Endothelial cell of umbilical vein (primary cell): ENCODE measurements at regions not wholly inside any gene's neighbourhood (a gene's known extent, or its start where the extent isn't known, plus 50 kb on each side); places are given as distances from the start of the nearest gene placed in this dataset.

Experiments used
- BruUV-seq: library from RNA; stranded (reverse); fragments of 400-500 nt; replicated peaks from 2 replicates; lab custom pipeline; 2021; lab: Mats Ljungman, UMichigan
- CTCF ChIA-PET: fragments of 300-600, 350-600 bp; sonication (Branson Sonifier 250); formaldehyde crosslinking; loops from one replicate; lab custom pipeline; 2021; ENCODE audit warnings: antibody characterized with exemption, inconsistent platforms; lab: Charles Lee
- POLR2A ChIA-PET: fragments of 300-600, 350-600 bp; sonication (Branson Sonifier 250); formaldehyde crosslinking; loops from one replicate; lab custom pipeline; 2021; ENCODE audit warnings: antibody characterized with exemption, inconsistent platforms; lab: Charles Lee
- DNase-seq: peaks from one replicate; pipeline ENCODE4 v3.0.0-alpha.2; 2011; ENCODE audit warnings: low read depth, low spot score
- FAIRE-seq: peaks from 2 replicates; lab custom pipeline; 2011; peaks lifted over from hg19 to GRCh38; lab: Jason Lieb, UNC
- H2AFZ ChIP-seq: 2 replicates; pipeline ENCODE4 v1.6.0; 2012; ENCODE audit warnings: low read depth, low read length, control low read depth, inconsistent platforms
- H3K27ac ChIP-seq: 2 replicates; pipeline ENCODE4 v1.5.1; 2011; ENCODE audit warnings: low read depth, mild to moderate bottlenecking, control low read depth, low read length, moderate library complexity; ENCODE audit not compliant: insufficient read depth
- H3K27me3 ChIP-seq, 2 experiments: 2 replicates each; pipeline versions ENCODE4 v1.6.0 to v1.6.1; 2011; ENCODE audit warnings: low read length in 2 of 2, mixed read lengths in 1 of 2; ENCODE audit not compliant: control insufficient read depth in 2 of 2, insufficient read depth in 2 of 2
- H3K36me3 ChIP-seq, 2 experiments: 2 replicates in 1 of 2; 3 replicates in 1 of 2; pipeline ENCODE4 v1.5.1; 2011; ENCODE audit warnings: low read length in 2 of 2, mild to moderate bottlenecking in 1 of 2, moderate library complexity in 1 of 2; ENCODE audit not compliant: control insufficient read depth in 2 of 2, insufficient read depth in 2 of 2; ENCODE audit errors: extremely low read depth in 1 of 2
- H3K4me1 ChIP-seq: 3 replicates; pipeline ENCODE4 v1.5.1; 2011; ENCODE audit warnings: mild to moderate bottlenecking, low read length; ENCODE audit not compliant: control insufficient read depth, insufficient read depth; ENCODE audit errors: extremely low read depth
- H3K4me2 ChIP-seq: 2 replicates; pipeline ENCODE4 v1.6.1; 2011; ENCODE audit warnings: low read length, control low read depth, mixed read lengths; ENCODE audit not compliant: insufficient read depth
- H3K4me3 ChIP-seq, 3 experiments: fragments of 200-600 bp in 1 of 3; sonication (generic), shearing (Covaris generic) in 1 of 3; replicated peaks in 1 of 3; 2 replicates each; pipeline ENCODE4 v1.5.1; 2011 to 2016; ENCODE audit warnings: control low read depth in 3 of 3, low read length in 3 of 3, mild to moderate bottlenecking in 2 of 3, inconsistent platforms in 1 of 3, low read depth in 1 of 3, moderate library complexity in 1 of 3; ENCODE audit not compliant: insufficient read depth in 1 of 3
- H3K79me2 ChIP-seq: 2 replicates; pipeline ENCODE4 v1.6.0; 2012; ENCODE audit warnings: low read length, inconsistent platforms; ENCODE audit not compliant: control insufficient read depth, insufficient read depth
- H3K9ac ChIP-seq: replicated peaks from 2 replicates; pipeline ENCODE3; 2011; ENCODE audit warnings: low read length, control low read depth; ENCODE audit not compliant: insufficient read depth; ENCODE audit errors: extremely low read depth
- H3K9me1 ChIP-seq: replicated peaks from 3 replicates; pipeline ENCODE4 v1.6.0; 2011; ENCODE audit warnings: mild to moderate bottlenecking, low read length; ENCODE audit not compliant: control insufficient read depth, insufficient read depth; ENCODE audit errors: extremely low read depth
- H3K9me3 ChIP-seq: replicated peaks from 2 replicates; pipeline ENCODE4 v1.5.1; 2012; ENCODE audit warnings: low read length, inconsistent platforms; ENCODE audit not compliant: control insufficient read depth, insufficient read depth
- H4K20me1 ChIP-seq: replicated peaks from 2 replicates; pipeline ENCODE3; 2011; ENCODE audit warnings: mild to moderate bottlenecking, low read length; ENCODE audit not compliant: control insufficient read depth, insufficient read depth; ENCODE audit errors: extremely low read depth
- CTCF ChIP-seq, 2 donors: IDR thresholded peaks; 1 replicate in 1 of 2; 2 replicates in 1 of 2; pipeline ENCODE4 v1.5.1; 2011; ENCODE audit warnings: low read length in 2 of 2, mild to moderate bottlenecking in 2 of 2, moderate library complexity in 2 of 2, control low read depth in 1 of 2, inconsistent platforms in 1 of 2, low read depth in 1 of 2; ENCODE audit not compliant: insufficient read depth in 1 of 2; ENCODE audit errors: extremely low read depth in 1 of 2
- FOS ChIP-seq: IDR thresholded peaks from 2 replicates; pipeline ENCODE4 v1.6.1; 2011; ENCODE audit warnings: mild to moderate bottlenecking, low read length, moderate library complexity, borderline replicate concordance; ENCODE audit not compliant: insufficient read depth
- GATA2 ChIP-seq: IDR thresholded peaks from 2 replicates; pipeline ENCODE4 v1.7.0; 2011; ENCODE audit warnings: low read depth, mild to moderate bottlenecking, moderate library complexity, mixed read lengths, low read length; ENCODE audit not compliant: insufficient read length, insufficient read depth
- JUN ChIP-seq: IDR thresholded peaks from 2 replicates; pipeline ENCODE4 v1.6.1; 2011; ENCODE audit warnings: borderline replicate concordance, low read depth; ENCODE audit not compliant: insufficient read length, insufficient read depth
- MAX ChIP-seq: IDR thresholded peaks from 2 replicates; pipeline ENCODE4 v1.6.1; 2011; ENCODE audit not compliant: insufficient read depth, insufficient read length
- MYC ChIP-seq: IDR thresholded peaks from one replicate; pipeline ENCODE4 v1.6.1; 2011; ENCODE audit warnings: mild to moderate bottlenecking, low read depth, low read length
- POLR2AphosphoS5 ChIP-seq: IDR thresholded peaks from 2 replicates; pipeline ENCODE4 v1.6.1; 2012; ENCODE audit warnings: low read depth, mild to moderate bottlenecking, control low read depth, low read length, moderate library complexity; ENCODE audit not compliant: insufficient read depth
- dilution Hi-C: fragments of 300-500 bp; cut with MboI; formaldehyde crosslinking; loops from one replicate; pipeline ENCODE4 v1.15.0; 2019; ENCODE audit warnings: low sequenced_read_pairs; ENCODE audit not compliant: extremely low pct_ligation_motif_present
- intact Hi-C: fragments of 100-400 bp; cut with micrococcal nuclease; formaldehyde crosslinking; loops from one replicate; pipeline ENCODE4 v1.10.0; 2022

GRCh38 chr2:144924827-144925226 lies 404.9 kb upstream of the ZEB2 start:
- TF ChIP-seq CTCF (IDR thresholded peaks at IDR 0.05; ENCODE audit: extremely low read depth in 1 of 2, insufficient read depth in 1 of 2, low read depth in 1 of 2, low read length in 2 of 2) (no peak), FOS (no peak), POLR2AphosphoS5 (no peak), JUN (no peak), MAX (no peak), MYC (no peak), GATA2 (no peak)
- Histone ChIP-seq H3K4me2 (no peak overlapping the region), H3K9ac (no peak overlapping the region), H3K79me2 (no peaks in the 10 kb centered on the region), H3K27ac (no peak overlapping the region), H3K27me3 (no peaks in the 10 kb centered on the region), H3K4me3 (no peak overlapping the region), H2AFZ (no peak overlapping the region), H3K36me3 (no peaks in the 10 kb centered on the region), H3K4me1 (no peaks in the 10 kb centered on the region), H3K9me1 (no peaks in the 10 kb centered on the region), H4K20me1 (no peaks in the 10 kb centered on the region), H3K9me3 (no peaks in the 10 kb centered on the region)
- DNase-seq (no peak), FAIRE-seq (no peak)
- intact Hi-C loops, result loop anchor here (5.0 kb wide), 1 partner anchor 1547 kb away; no protein-coding TSS in a partner anchor
- BruUV-seq, result no TSS peak
- POLR2A ChIA-PET, result no interaction called here
- CTCF ChIA-PET, result interaction anchor here (0.7 to 1.3 kb wide), 2 partner anchors 10 kb away, joined by 3 read pairs; no protein-coding TSS in a partner anchor
- dilution Hi-C loops, result no loop called here
